Esophagus muscularis mucosa (tissue), 4 donors: ENCODE measurements at regions not wholly inside any gene's neighbourhood (a gene's known extent, or its start where the extent isn't known, plus 50 kb on each side); places are given as distances from the start of the nearest gene placed in this dataset.

ENCODE experiments used
- DNase-seq: peaks from one replicate; pipeline ENCODE4 v3.0.0-alpha.2; 2017; ENCODE audit errors: extremely low spot score
- H3K27ac ChIP-seq, 4 donors: fragments of 200-600 bp; sonication (generic); replicated peaks in 1 of 4; 1 replicate in 3 of 4; 2 replicates in 1 of 4; pipeline ENCODE4 v1.5.1; 2016 to 2019; ENCODE audit warnings: mild to moderate bottlenecking in 1 of 4
- H3K27me3 ChIP-seq, 4 donors: fragments of 200-600 bp; sonication (generic); one replicate each; pipeline versions ENCODE4 v1.5.1 to v1.6.0; 2016 to 2019
- H3K36me3 ChIP-seq, 4 donors: fragments of 200-600 bp; sonication (generic); one replicate each; pipeline ENCODE4 v1.5.1; 2016 to 2019
- H3K4me1 ChIP-seq, 4 donors: fragments of 200-600 bp; sonication (generic); one replicate each; pipeline ENCODE4 v1.5.1; 2016 to 2019
- H3K4me3 ChIP-seq, 4 donors: fragments of 200-600 bp; sonication (generic); 1 replicate in 2 of 4; 2 replicates in 2 of 4; pipeline ENCODE4 v1.5.1; 2016 to 2019; ENCODE audit warnings: mild to moderate bottlenecking in 4 of 4, moderate library complexity in 1 of 4
- H3K9me3 ChIP-seq, 4 donors: fragments of 200-600 bp; sonication (generic); 1 replicate in 3 of 4; 2 replicates in 1 of 4; pipeline ENCODE4 v1.5.1; 2016 to 2019
- EP300 ChIP-seq: sonication (generic); formaldehyde crosslinking; IDR thresholded peaks from one replicate; pipeline ENCODE4 v1.6.1; 2017; ENCODE audit warnings: antibody characterized with exemption
- POLR2A ChIP-seq: fragments of 450-650 bp; IDR thresholded peaks from one replicate; pipeline ENCODE4 v1.6.1; 2017; ENCODE audit warnings: antibody characterized with exemption, moderate library complexity, mild to moderate bottlenecking, low read depth
- POLR2AphosphoS5 ChIP-seq, 2 donors: sonication (generic); formaldehyde crosslinking; IDR thresholded peaks; one replicate each; pipeline ENCODE4 v1.6.1; 2017; ENCODE audit warnings: antibody characterized with exemption in 2 of 2
- WGBS: methylation state at CpG from one replicate; pipeline ENCODE4 v1.1.5; 2018; 5-methylcytosine and 5-hydroxymethylcytosine counted together
- intact Hi-C: fragments of 100-400 bp; cut with DNase I; formaldehyde crosslinking; loops from one replicate; pipeline ENCODE4 v1.15.1; 2023
- TF ChIP-seq, protein P1 (sequence below), 3 experiments: fragments of 200-600 bp in 2 of 3; fragments of 450-650 bp in 1 of 3; sonication (generic) in 2 of 3; IDR thresholded peaks; one replicate each; pipeline ENCODE4 v1.5.1; 2017 to 2019; ENCODE audit warnings: antibody characterized with exemption in 3 of 3, mild to moderate bottlenecking in 2 of 3, moderate library complexity in 1 of 3

DNA sequence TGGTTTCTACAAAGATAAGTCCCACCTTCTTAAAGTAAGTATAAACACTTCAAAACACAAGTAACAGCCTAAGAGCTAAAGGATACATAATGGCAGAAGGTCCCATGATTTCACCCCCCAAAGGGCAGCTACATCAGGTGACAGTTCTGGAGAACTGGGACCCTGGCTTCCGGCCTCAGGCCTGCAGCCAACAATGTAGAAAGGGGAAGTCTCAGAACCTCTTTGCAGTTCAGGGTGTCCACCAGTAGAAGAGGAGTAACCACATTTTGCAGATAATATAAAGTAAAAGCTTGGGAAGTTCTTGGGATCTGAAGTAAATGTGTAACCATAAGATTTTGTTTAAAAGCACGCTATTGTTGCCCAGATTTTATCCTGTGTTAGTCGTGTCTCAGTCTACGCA lies 267.4 kb upstream of the VLDLR start:
- H3K27ac ChIP-seq = no peak overlapping the region
- no peaks in the 10 kb centered on the region for H3K9me3 ChIP-seq
- WGBS = 53% methylated on average over 4 of the region's 4 CpGs
- H3K27me3 ChIP-seq = no peaks in the 10 kb centered on the region
- intact Hi-C loops = no loop called here
- no peaks in the 10 kb centered on the region for H3K36me3 ChIP-seq
- H3K4me1 ChIP-seq = no peaks in the 10 kb centered on the region
- TF ChIP-seq, protein P1, sequence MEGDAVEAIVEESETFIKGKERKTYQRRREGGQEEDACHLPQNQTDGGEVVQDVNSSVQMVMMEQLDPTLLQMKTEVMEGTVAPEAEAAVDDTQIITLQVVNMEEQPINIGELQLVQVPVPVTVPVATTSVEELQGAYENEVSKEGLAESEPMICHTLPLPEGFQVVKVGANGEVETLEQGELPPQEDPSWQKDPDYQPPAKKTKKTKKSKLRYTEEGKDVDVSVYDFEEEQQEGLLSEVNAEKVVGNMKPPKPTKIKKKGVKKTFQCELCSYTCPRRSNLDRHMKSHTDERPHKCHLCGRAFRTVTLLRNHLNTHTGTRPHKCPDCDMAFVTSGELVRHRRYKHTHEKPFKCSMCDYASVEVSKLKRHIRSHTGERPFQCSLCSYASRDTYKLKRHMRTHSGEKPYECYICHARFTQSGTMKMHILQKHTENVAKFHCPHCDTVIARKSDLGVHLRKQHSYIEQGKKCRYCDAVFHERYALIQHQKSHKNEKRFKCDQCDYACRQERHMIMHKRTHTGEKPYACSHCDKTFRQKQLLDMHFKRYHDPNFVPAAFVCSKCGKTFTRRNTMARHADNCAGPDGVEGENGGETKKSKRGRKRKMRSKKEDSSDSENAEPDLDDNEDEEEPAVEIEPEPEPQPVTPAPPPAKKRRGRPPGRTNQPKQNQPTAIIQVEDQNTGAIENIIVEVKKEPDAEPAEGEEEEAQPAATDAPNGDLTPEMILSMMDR (IDR thresholded peaks at IDR 0.05) = no peak
- TF ChIP-seq POLR2A (no peak), POLR2AphosphoS5 (IDR thresholded peaks at IDR 0.05) (no peak), EP300 (no peak)
- no peak overlapping the region for H3K4me3 ChIP-seq
- DNase-seq = peak; percentile 45

DNA sequence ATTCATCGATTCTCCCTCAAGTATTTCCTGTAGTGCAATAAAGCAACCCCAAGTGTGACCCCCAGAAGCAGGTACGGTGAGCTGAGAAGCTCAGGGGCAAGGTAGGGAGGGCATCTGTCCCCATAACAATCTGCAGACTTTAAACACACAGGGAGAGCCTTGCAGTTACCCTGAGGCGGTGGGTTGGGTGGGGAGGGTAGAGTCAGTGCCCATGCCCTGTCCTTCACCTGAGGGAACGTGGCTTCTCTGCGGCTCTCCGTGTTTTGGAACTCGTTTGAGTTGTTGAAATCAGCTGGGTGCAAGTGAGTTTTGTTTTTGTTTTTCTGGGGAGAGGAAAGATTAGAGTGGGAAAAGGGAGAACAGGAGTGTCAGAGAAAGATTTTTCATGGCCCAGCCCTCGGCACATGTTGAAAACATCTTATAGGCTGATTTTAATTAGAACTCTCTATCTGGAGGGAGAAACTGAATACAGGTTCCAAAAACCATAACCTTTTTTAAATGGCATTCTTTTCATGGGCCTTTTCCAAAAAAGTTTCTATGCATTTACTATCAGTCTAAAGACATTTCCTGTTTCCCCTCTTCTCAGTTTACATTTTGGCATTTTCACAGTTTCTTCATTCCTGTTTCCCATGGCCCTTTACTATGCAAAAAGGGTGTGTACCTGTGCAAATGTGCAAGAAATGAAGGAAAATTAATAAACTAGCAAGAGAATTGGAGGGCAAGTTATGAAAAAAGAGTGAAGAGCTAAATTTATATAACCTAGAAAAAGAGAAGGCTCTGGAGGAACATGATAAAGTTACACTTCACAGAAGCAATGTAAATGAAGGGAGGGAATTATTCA lies 266.5 kb upstream of the VLDLR start:
- H3K27ac ChIP-seq = no peak overlapping the region
- no peaks in the 10 kb centered on the region for H3K9me3 ChIP-seq
- WGBS = 71% methylated on average over 8 of the region's 8 CpGs
- no peaks in the 10 kb centered on the region for H3K27me3 ChIP-seq
- peak; percentile 74 for DNase-seq
- no peaks in the 10 kb centered on the region for H3K36me3 ChIP-seq
- no peak overlapping the region for H3K4me3 ChIP-seq
- intact Hi-C loops = no loop called here
- no peaks in the 10 kb centered on the region for H3K4me1 ChIP-seq
- no peak for TF ChIP-seq POLR2AphosphoS5 (IDR thresholded peaks at IDR 0.05)
- TF ChIP-seq, protein P1 (IDR thresholded peaks at IDR 0.05) = no peak
- no peak for TF ChIP-seq EP300
- no peak for TF ChIP-seq POLR2A

DNA sequence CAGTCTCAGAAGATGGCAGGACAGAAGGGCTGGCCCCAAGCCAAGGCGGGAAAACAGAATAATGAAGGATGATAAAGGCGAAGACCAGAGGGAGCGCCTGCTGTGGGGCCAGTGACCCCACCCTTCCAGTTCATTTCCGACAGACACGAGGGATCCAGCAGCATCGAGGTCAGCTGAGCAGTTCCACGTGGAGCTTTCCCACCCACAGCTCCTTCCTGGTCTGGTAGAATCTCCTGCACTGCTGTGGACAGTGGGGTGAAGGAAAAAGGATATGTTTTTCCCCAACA lies 265.9 kb upstream of the VLDLR start:
- intact Hi-C loops = no loop called here
- WGBS = 49% methylated on average over 7 of the region's 7 CpGs
- peak; percentile 77 for DNase-seq
- Histone ChIP-seq H3K27ac (no peak overlapping the region), H3K4me3 (no peak overlapping the region), H3K9me3 (no peaks in the 10 kb centered on the region), H3K27me3 (no peaks in the 10 kb centered on the region), H3K36me3 (no peaks in the 10 kb centered on the region), H3K4me1 (no peaks in the 10 kb centered on the region)
- TF ChIP-seq POLR2AphosphoS5 (IDR thresholded peaks at IDR 0.05) (no peak), POLR2A (no peak), EP300 (no peak)
- TF ChIP-seq, protein P1 (IDR thresholded peaks at IDR 0.05) = no peak

DNA sequence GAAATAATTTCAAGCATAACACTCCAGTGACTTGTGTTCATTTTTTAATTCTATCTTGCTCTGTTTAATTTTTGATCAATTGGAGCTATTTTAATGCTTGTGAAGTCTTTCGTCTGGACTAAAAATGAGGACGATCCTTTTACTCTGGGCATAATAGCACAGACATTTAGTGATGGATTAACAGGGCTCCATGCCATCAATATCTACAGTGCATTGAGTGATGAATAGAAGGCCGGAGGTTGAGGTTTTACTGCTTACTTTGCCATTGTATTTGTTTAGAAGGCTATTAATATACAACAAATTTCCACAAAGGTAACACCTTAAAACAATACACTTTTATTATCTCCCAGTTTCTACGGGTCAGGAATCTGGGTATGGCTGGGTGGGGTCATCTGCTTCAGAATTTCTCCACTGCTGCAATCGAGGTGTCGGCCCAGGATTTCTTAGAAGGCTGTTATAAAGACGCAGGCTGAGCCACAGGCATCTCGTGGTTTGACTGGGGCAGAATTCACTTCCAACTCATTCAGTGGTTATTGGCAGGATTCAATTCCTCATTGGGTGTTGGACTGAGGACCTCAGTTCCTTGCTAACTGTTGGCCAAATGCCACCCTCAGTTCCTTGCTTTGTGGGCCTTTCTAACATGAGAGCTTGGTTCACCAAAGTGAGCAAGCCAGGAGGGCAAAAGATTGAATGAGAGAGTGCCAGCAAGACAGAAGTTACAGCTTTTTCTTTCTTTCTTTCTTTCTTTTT lies 265.4 kb upstream of the VLDLR start:
- no peaks in the 10 kb centered on the region for H3K27me3 ChIP-seq
- H3K36me3 ChIP-seq = no peaks in the 10 kb centered on the region
- TF ChIP-seq, protein P1 (IDR thresholded peaks at IDR 0.05) = no peak
- no peak for TF ChIP-seq EP300
- TF ChIP-seq POLR2AphosphoS5 (IDR thresholded peaks at IDR 0.05) = no peak
- TF ChIP-seq POLR2A = no peak
- no peak overlapping the region for H3K4me3 ChIP-seq
- H3K27ac ChIP-seq = no peak overlapping the region
- DNase-seq = peak; percentile 21
- no peaks in the 10 kb centered on the region for H3K9me3 ChIP-seq
- intact Hi-C loops = no loop called here
- no peaks in the 10 kb centered on the region for H3K4me1 ChIP-seq
- 86% methylated on average over 8 of the region's 8 CpGs for WGBS
